ENCODE measurements at regions not wholly inside any gene's neighbourhood (a gene's known extent, or its start where the extent isn't known, plus 50 kb on each side); places are given as distances from the start of the nearest gene placed in this dataset.

DNA sequence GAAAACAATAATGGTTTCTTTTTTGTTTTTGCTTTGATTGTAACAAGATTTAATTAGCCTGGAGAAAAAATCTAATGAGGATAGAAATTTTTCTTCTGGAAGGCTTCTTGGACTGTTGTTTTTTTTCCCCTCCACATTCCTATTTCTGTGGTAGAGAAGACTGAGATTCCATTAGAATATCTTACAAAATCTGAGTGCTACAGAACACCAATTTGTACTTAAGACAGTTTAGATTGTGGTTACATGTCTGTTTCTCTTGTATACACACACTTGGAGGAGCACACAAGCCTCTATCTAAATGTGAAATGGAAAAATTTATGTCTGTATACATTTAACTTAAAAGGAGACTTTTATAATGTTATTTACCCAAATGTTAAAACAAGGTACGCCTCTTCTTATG lies 176.9 kb upstream of the ARSJ start:
- TF ChIP-seq, protein P1, sequence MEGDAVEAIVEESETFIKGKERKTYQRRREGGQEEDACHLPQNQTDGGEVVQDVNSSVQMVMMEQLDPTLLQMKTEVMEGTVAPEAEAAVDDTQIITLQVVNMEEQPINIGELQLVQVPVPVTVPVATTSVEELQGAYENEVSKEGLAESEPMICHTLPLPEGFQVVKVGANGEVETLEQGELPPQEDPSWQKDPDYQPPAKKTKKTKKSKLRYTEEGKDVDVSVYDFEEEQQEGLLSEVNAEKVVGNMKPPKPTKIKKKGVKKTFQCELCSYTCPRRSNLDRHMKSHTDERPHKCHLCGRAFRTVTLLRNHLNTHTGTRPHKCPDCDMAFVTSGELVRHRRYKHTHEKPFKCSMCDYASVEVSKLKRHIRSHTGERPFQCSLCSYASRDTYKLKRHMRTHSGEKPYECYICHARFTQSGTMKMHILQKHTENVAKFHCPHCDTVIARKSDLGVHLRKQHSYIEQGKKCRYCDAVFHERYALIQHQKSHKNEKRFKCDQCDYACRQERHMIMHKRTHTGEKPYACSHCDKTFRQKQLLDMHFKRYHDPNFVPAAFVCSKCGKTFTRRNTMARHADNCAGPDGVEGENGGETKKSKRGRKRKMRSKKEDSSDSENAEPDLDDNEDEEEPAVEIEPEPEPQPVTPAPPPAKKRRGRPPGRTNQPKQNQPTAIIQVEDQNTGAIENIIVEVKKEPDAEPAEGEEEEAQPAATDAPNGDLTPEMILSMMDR (IDR thresholded peaks at IDR 0.05; ENCODE audit: unreplicated experiment) = no peak
- Mint-ChIP-seq H3K9me3 (ENCODE audit: low read depth, unreplicated experiment) (no peaks in the 10 kb centered on the region), H3K27ac (ENCODE audit: unreplicated experiment) (no peak overlapping the region), H3K36me3 (ENCODE audit: insufficient read depth, unreplicated experiment) (no peaks in the 10 kb centered on the region), H3K4me3 (ENCODE audit: low read depth, unreplicated experiment) (no peak overlapping the region), H3K4me1 (ENCODE audit: low read depth, unreplicated experiment) (no peaks in the 10 kb centered on the region), H3K27me3 (ENCODE audit: unreplicated experiment) (no peaks in the 10 kb centered on the region)
- BruUV-seq (replicated peaks) = no TSS peak
- no peak for DNase-seq
- CTCF ChIA-PET = no interaction called here
- intact Hi-C loops (cut with micrococcal nuclease; ENCODE audit: unreplicated experiment) = no loop called here

DNA sequence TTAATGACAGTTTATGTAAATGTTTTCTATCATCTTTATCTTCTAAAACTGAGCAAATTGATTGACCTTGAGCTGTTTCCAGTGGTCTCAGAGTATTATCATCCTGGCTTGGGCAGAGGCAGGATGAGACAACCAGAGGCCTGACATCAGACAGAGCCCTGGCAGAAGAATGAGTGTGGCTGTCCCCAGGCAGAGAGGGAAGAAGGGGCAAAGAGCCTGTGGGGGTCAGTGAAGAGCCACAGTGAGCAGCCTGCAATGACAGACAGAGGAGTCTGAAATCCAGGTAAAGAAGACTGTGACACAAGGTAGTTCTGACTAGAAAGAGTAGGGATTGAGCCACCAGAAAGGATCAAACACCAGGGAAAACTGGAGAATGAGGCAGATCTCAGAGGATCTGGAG lies 182.4 kb upstream of the ARSJ start:
- Mint-ChIP-seq H3K4me3 (ENCODE audit: low read depth, unreplicated experiment) (no peak overlapping the region), H3K27me3 (ENCODE audit: unreplicated experiment) (no peaks in the 10 kb centered on the region), H3K36me3 (ENCODE audit: insufficient read depth, unreplicated experiment) (no peaks in the 10 kb centered on the region), H3K9me3 (ENCODE audit: low read depth, unreplicated experiment) (no peaks in the 10 kb centered on the region), H3K4me1 (ENCODE audit: low read depth, unreplicated experiment) (no peaks in the 10 kb centered on the region), H3K27ac (ENCODE audit: unreplicated experiment) (no peak overlapping the region)
- BruUV-seq (replicated peaks) = no TSS peak
- DNase-seq = no peak
- TF ChIP-seq, protein P1 (IDR thresholded peaks at IDR 0.05; ENCODE audit: unreplicated experiment) = no peak
- intact Hi-C loops (cut with micrococcal nuclease; ENCODE audit: unreplicated experiment) = no loop called here
- CTCF ChIA-PET = no interaction called here

DNA sequence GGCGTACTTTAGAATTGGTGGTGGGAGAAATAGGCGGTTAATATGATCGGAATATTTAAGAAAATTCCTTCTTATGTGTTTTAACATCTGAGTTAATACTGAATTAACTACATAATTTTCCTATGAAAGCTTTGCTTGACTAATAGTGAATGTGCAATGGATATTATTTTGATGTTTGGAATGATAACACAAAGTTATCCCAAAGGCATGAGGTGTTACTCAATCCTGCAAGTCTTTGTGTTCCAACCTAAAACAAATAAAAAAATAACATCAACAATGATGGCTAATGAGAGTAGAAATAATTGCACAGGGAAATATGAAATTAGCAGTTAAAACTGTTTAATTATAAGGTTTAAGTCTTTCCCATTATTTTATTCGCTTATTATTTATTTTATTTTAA lies 183.6 kb upstream of the ARSJ start:
- Mint-ChIP-seq H3K27me3 (ENCODE audit: unreplicated experiment) (no peaks in the 10 kb centered on the region), H3K4me1 (ENCODE audit: low read depth, unreplicated experiment) (no peaks in the 10 kb centered on the region), H3K27ac (ENCODE audit: unreplicated experiment) (no peak overlapping the region), H3K9me3 (ENCODE audit: low read depth, unreplicated experiment) (no peaks in the 10 kb centered on the region), H3K36me3 (ENCODE audit: insufficient read depth, unreplicated experiment) (no peaks in the 10 kb centered on the region), H3K4me3 (ENCODE audit: low read depth, unreplicated experiment) (no peak overlapping the region)
- no TSS peak for BruUV-seq (replicated peaks)
- CTCF ChIA-PET = no interaction called here
- intact Hi-C loops (cut with micrococcal nuclease; ENCODE audit: unreplicated experiment) = no loop called here
- TF ChIP-seq, protein P1 (IDR thresholded peaks at IDR 0.05; ENCODE audit: unreplicated experiment) = no peak
- DNase-seq = no peak

DNA sequence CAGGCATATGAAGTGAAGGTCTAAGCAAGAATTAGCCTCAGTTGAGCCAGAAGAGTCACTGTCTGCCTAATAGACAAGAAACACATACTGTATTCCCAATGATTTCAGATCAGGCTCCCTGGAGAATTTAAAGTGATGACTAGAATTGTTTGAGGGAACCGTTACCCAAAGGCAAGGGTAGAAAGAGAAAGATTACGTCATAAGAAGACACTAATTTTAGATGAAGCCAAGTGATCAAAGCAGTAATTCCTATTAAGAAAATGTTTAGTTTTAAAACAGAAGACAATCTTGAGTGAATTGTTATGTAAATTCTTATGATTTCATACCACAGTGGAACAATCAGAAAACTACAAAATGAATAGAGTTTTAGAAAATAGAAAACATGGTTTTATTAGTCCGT lies 194.5 kb upstream of the ARSJ start:
- CTCF ChIA-PET = no interaction called here
- Mint-ChIP-seq H3K4me1 (ENCODE audit: low read depth, unreplicated experiment) (peaks cover 13% of the 10 kb centered on the region), H3K36me3 (ENCODE audit: insufficient read depth, unreplicated experiment) (no peaks in the 10 kb centered on the region), H3K27me3 (ENCODE audit: unreplicated experiment) (no peaks in the 10 kb centered on the region), H3K9me3 (ENCODE audit: low read depth, unreplicated experiment) (peaks cover 5% of the 10 kb centered on the region), H3K27ac (ENCODE audit: unreplicated experiment) (no peak overlapping the region), H3K4me3 (ENCODE audit: low read depth, unreplicated experiment) (no peak overlapping the region)
- TF ChIP-seq, protein P1 (IDR thresholded peaks at IDR 0.05; ENCODE audit: unreplicated experiment) = no peak
- DNase-seq = no peak
- no TSS peak for BruUV-seq (replicated peaks)
- intact Hi-C loops (cut with micrococcal nuclease; ENCODE audit: unreplicated experiment) = no loop called here

DNA sequence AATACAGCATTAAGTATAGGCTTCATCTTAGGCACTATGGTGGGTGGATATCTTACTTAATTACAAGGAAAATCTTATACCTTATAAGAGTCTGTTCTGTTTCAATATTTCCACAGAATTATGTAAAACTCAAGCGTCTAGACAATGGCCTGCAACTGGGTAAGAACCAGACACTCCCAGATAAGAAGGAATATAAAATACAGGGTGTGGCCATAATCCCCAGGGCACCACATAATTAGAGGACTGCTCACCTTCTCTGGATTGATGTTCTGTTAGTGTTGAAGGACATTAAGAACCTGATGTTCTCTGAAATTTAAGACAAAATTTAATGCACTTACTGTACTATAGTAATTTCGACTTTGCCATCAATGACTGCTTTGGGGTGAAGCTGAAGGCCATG lies 198.2 kb upstream of the ARSJ start:
- intact Hi-C loops (cut with micrococcal nuclease; ENCODE audit: unreplicated experiment) = no loop called here
- TF ChIP-seq, protein P1 (IDR thresholded peaks at IDR 0.05; ENCODE audit: unreplicated experiment) = no peak
- CTCF ChIA-PET = no interaction called here
- H3K4me1 Mint-ChIP-seq (ENCODE audit: low read depth, unreplicated experiment) = peaks cover 13% of the 10 kb centered on the region
- H3K27me3 Mint-ChIP-seq (ENCODE audit: unreplicated experiment) = no peaks in the 10 kb centered on the region
- DNase-seq = no peak
- BruUV-seq (replicated peaks) = no TSS peak
- H3K9me3 Mint-ChIP-seq (ENCODE audit: low read depth, unreplicated experiment) = peaks cover 5% of the 10 kb centered on the region
- H3K4me3 Mint-ChIP-seq (ENCODE audit: low read depth, unreplicated experiment) = no peak overlapping the region
- H3K27ac Mint-ChIP-seq (ENCODE audit: unreplicated experiment) = no peak overlapping the region
- no peaks in the 10 kb centered on the region for H3K36me3 Mint-ChIP-seq (ENCODE audit: insufficient read depth, unreplicated experiment)

Measured in Calu3 (cell line).